VCaP (cell line): ENCODE measurements at regions not wholly inside any gene's neighbourhood (a gene's known extent, or its start where the extent isn't known, plus 50 kb on each side); places are given as distances from the start of the nearest gene placed in this dataset.

Experiments
- H3K27ac ChIP-seq: fragments of 450-650 bp; 2 replicates; pipeline ENCODE4 v1.5.1; 2017
- CTCF ChIP-seq: fragments of 450-650 bp; conservative IDR thresholded peaks from 2 replicates; pipeline ENCODE4 v1.5.1; 2017; ENCODE audit warnings: mild to moderate bottlenecking, moderate library complexity

- no peak for TF ChIP-seq CTCF
- H3K27ac ChIP-seq, result no peak overlapping the region
Measured at GRCh38 chr2:235134420-235134819, 182.6 kb downstream of the SH3BP4 start.

DNA sequence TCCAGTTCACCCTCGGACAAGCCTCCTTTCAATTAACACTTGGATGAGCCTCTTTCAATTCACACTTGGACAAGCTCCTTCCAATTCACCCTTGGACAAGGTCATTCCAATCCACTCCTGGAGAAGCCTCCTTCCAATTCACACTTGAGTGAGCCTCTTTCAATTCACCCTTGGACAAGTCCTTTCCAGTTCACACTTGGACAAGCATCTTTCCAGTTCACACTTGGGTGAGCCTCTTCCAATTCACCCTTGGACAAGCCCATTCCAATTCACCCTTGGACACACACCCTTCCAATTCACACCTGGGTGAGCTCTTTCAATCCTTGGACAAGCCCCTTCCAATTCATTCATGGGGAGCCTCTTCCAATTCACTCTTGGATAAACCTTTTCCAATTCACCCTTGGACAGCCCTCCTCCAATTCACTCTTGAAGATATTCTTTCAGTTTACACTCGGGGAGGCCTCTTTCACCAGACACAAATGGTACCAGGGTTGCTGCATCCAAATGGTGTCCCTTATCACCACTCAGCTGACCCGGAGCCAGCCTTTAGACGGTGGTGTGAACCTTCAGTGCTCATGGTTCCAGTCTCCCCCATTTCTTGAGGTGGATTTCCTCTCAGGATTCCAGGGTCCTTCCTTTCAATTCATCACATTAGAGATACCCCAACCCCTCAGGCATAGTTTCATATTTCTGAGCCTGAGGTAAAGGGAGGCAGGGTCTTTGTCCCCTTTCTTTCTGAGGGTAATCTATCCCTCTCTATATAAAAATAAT lies 183.6 kb downstream of the SH3BP4 start:
- no peak overlapping the region for H3K27ac ChIP-seq
- no peak for TF ChIP-seq CTCF

- TF ChIP-seq CTCF, result peak; percentile 89
Measured at GRCh38 chr2:235135990-235136561, 184.3 kb downstream of the SH3BP4 start.

GRCh38 chr2:235138339-235138738 lies 186.5 kb downstream of the SH3BP4 start:
- no peak for TF ChIP-seq CTCF
- no peak overlapping the region for H3K27ac ChIP-seq

More at GRCh38 chr2:235135990-235136561, 184.3 kb downstream of the SH3BP4 start:
- no peak overlapping the region for H3K27ac ChIP-seq

DNA sequence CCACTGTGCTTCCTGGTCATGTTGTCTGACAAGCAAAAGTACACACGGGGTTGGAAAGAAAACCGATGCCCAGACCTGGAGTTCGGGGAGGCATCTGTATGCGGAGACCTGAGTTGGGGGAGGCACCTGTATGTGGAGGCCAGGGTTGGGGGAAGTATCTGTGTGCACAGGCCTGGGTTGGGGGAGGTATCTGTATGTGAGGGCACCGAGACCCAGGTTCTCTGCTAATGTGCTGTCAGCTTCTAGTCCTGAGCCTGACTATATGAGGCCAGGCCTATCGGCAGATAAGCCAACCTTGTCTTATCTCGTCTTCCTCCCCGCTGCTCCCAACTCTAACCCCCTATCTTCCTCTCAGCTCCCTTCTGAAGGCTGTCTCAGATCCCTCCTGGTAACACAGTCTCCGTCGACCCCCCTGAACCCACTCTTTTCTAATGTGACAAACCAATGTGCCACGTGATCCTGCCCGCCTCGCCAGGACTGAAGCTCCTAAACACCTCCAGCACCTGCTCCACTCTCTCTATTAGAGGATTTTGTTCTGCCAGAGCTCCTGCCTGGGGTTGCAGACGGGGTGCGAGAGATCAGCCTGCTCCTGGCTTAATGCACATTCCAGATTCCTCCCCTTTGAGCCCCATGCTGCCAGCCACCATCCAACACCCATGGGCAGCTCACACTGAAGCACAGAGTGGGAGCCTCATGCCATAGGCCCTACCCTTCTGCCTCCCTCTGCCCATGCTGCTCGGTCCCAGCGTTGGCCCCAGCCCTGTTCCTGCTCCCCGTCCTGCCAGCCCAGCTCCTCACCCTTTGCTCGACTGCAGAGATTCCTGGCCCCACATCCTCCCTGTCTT lies 188.4 kb downstream of the SH3BP4 start:
- no peak overlapping the region for H3K27ac ChIP-seq
- TF ChIP-seq CTCF, result no peak

DNA sequence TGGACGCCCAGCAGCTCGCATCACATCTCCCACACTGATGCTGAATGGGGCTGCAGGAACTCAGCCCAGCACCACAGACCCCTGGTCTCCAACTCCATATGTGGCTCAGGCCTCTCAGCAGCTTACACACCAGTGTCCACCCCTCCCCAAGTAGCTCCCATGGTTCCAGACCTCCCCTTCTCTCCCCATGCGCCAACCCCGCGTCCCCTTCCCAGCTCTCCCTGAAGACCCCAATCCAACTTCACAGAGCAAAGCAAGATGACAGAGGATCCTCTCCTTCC lies 188.9 kb downstream of the SH3BP4 start:
- no peak overlapping the region for H3K27ac ChIP-seq
- TF ChIP-seq CTCF, result no peak

DNA sequence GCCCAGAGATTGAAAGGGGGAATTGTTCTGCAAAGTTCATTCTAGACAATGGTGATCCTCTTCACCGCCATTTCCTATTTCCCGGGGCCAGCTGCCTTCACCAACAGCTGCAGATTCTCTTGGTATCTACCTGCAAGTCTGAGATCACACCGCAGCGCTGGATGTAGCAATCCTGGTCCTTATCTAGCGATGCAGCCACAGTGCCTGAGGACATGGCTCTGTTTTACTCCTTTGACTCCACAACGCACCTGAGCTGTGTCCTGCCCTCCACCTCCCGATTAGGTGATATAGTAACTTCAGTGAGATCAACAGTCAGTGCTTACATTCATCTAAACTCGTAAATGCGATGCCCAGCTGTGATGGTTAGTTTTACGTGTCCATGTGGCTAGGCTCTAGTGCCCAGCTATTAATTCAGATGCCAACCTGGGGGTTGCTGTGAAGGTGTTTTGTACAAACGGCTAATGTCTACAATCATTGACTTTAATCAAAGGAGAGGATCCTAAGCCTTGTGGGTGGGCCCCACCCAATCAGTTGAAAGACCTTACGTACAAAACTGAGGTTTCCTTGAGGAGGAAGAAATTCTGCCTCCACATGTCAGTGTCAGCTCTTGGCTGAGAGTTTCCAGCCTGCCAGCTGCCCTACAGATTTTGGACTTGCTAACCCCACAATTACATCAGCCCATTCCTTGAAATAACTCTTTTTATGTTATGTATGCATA lies 189.8 kb downstream of the SH3BP4 start:
- no peak for TF ChIP-seq CTCF
- no peak overlapping the region for H3K27ac ChIP-seq
